DOHH2 (cell line): ENCODE measurements at regions not wholly inside any gene's neighbourhood (a gene's known extent, or its start where the extent isn't known, plus 50 kb on each side); places are given as distances from the start of the nearest gene placed in this dataset.

Source experiments
- H3F3A ChIP-seq: fragments of 200-600 bp; sonication (generic), shearing (Covaris generic); 2 replicates; pipeline ENCODE4 v1.6.0; 2016; ENCODE audit warnings: antibody characterized with exemption, mild to moderate bottlenecking; ENCODE audit not compliant: control insufficient read depth, insufficient read depth
- H3K27ac ChIP-seq: fragments of 200-600 bp; sonication (generic); 2 replicates; pipeline ENCODE4 v1.5.1; 2014; ENCODE audit warnings: low read depth, mild to moderate bottlenecking, low read length, moderate library complexity
- H3K27me3 ChIP-seq: fragments of 200-600 bp; sonication (generic); 2 replicates; pipeline ENCODE4 v1.6.1; 2014; ENCODE audit warnings: mild to moderate bottlenecking, low read length, mixed read lengths; ENCODE audit not compliant: control insufficient read depth
- H3K36me3 ChIP-seq: fragments of 200-600 bp; sonication (generic); 2 replicates; pipeline ENCODE4 v1.6.1; 2014; ENCODE audit warnings: mild to moderate bottlenecking, low read length, moderate library complexity, mixed read lengths; ENCODE audit not compliant: control insufficient read depth
- H3K4me1 ChIP-seq: fragments of 200-600 bp; sonication (generic); 2 replicates; pipeline ENCODE4 v1.6.1; 2014; ENCODE audit warnings: mild to moderate bottlenecking, low read length, mixed read lengths; ENCODE audit not compliant: control insufficient read depth
- H3K4me2 ChIP-seq: fragments of 200-600 bp; sonication (generic); 2 replicates; pipeline ENCODE4 v1.6.0; 2014; ENCODE audit warnings: mild to moderate bottlenecking, low read length, moderate library complexity
- H3K4me3 ChIP-seq: fragments of 200-600 bp; sonication (generic); 2 replicates; pipeline ENCODE4 v1.5.1; 2014; ENCODE audit warnings: mild to moderate bottlenecking, low read length, mixed read lengths
- H3K79me2 ChIP-seq: fragments of 200-600 bp; sonication (generic); 2 replicates; pipeline ENCODE4 v1.6.1; 2014; ENCODE audit warnings: mild to moderate bottlenecking, low read length, mixed read lengths; ENCODE audit not compliant: control insufficient read depth
- H3K9me2 ChIP-seq: fragments of 200-600 bp; sonication (generic); replicated peaks from 2 replicates; pipeline ENCODE4 v1.6.1; 2014; ENCODE audit warnings: mild to moderate bottlenecking, low read length, mixed read lengths; ENCODE audit not compliant: control insufficient read depth
- H3K9me3 ChIP-seq: fragments of 200-600 bp; sonication (generic); 2 replicates; pipeline ENCODE4 v1.6.1; 2014; ENCODE audit warnings: antibody characterized with exemption, low read length, mixed read lengths; ENCODE audit not compliant: control insufficient read depth, insufficient read depth
- H4K20me1 ChIP-seq: fragments of 200-600 bp; sonication (generic); 2 replicates; pipeline ENCODE4 v1.6.0; 2014; ENCODE audit warnings: low read depth, mild to moderate bottlenecking, antibody characterized with exemption, low read length, moderate library complexity; ENCODE audit not compliant: control insufficient read depth, insufficient read depth
- EZH2phosphoT487 ChIP-seq: fragments of 200-600 bp; sonication (generic); IDR thresholded peaks from 2 replicates; pipeline ENCODE4 v1.6.1; 2017; ENCODE audit warnings: borderline replicate concordance, mild to moderate bottlenecking, antibody characterized with exemption, low read length, moderate library complexity, mixed read lengths
- TF ChIP-seq, protein P1 (sequence below): fragments of 200-600 bp; sonication (generic); IDR thresholded peaks from one replicate; pipeline ENCODE4 v1.5.1; 2014; ENCODE audit warnings: antibody characterized with exemption, mild to moderate bottlenecking, low read depth, low read length; ENCODE audit not compliant: poor library complexity, severe bottlenecking

DNA sequence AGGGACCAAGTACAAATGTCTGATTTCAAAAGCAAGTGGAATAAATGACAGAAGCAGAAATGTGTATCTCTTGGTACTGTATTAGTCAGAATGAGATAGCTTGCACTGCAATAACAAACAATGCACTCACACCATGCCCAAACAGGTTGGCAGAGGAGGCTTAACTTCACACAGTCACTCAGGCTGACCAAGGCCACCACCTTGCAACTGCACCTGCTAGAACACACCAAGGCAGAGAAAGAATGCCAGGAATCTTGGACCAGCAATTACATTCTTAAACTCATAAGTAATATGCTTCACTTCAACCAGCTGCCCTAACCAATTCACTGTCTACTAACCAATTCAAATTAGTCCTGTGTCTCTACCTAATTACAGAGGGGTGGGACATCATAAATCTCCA is 378.3 kb downstream of the BCL11B start:
- H3K79me2 ChIP-seq, result no peaks in the 10 kb centered on the region
- no peaks in the 10 kb centered on the region for H3K9me3 ChIP-seq
- no peak overlapping the region for H3K4me3 ChIP-seq
- H3K4me2 ChIP-seq, result no peak overlapping the region
- no peak overlapping the region for H3K27ac ChIP-seq
- TF ChIP-seq, protein P1, sequence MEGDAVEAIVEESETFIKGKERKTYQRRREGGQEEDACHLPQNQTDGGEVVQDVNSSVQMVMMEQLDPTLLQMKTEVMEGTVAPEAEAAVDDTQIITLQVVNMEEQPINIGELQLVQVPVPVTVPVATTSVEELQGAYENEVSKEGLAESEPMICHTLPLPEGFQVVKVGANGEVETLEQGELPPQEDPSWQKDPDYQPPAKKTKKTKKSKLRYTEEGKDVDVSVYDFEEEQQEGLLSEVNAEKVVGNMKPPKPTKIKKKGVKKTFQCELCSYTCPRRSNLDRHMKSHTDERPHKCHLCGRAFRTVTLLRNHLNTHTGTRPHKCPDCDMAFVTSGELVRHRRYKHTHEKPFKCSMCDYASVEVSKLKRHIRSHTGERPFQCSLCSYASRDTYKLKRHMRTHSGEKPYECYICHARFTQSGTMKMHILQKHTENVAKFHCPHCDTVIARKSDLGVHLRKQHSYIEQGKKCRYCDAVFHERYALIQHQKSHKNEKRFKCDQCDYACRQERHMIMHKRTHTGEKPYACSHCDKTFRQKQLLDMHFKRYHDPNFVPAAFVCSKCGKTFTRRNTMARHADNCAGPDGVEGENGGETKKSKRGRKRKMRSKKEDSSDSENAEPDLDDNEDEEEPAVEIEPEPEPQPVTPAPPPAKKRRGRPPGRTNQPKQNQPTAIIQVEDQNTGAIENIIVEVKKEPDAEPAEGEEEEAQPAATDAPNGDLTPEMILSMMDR, result no peak
- no peak for TF ChIP-seq EZH2phosphoT487
- no peaks in the 10 kb centered on the region for H3K36me3 ChIP-seq
- no peaks in the 10 kb centered on the region for H3K4me1 ChIP-seq
- H3K27me3 ChIP-seq, result no peaks in the 10 kb centered on the region
- no peaks in the 10 kb centered on the region for H3F3A ChIP-seq
- no peaks in the 10 kb centered on the region for H4K20me1 ChIP-seq
- no peaks in the 10 kb centered on the region for H3K9me2 ChIP-seq

DNA sequence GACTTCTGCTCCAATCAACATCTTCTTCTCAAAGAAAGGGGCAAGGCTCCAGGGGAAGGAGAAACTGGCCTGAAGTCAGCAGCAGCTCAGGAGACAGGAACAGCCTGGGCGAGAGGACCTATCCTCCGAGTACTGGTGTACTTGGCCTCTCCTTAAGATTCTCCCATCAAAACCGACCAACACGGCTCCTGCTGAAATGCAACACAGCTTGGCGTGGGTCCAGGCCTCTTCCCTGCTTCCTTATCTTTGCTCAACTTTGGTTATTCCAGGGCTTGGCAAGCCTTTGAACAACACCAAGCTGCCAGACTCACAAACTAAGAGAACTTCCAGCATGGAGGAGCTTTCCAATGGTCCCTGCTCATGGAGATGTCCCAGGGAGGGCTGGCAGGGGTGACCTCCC is 377.4 kb downstream of the BCL11B start:
- no peak overlapping the region for H3K4me2 ChIP-seq
- H3K79me2 ChIP-seq, result no peaks in the 10 kb centered on the region
- no peaks in the 10 kb centered on the region for H3K36me3 ChIP-seq
- H3K4me1 ChIP-seq, result no peaks in the 10 kb centered on the region
- H4K20me1 ChIP-seq, result no peaks in the 10 kb centered on the region
- no peak overlapping the region for H3K4me3 ChIP-seq
- no peaks in the 10 kb centered on the region for H3K27me3 ChIP-seq
- no peaks in the 10 kb centered on the region for H3K9me2 ChIP-seq
- H3F3A ChIP-seq, result no peaks in the 10 kb centered on the region
- TF ChIP-seq, protein P1, result no peak
- no peak for TF ChIP-seq EZH2phosphoT487
- H3K27ac ChIP-seq, result no peak overlapping the region
- no peaks in the 10 kb centered on the region for H3K9me3 ChIP-seq

DNA sequence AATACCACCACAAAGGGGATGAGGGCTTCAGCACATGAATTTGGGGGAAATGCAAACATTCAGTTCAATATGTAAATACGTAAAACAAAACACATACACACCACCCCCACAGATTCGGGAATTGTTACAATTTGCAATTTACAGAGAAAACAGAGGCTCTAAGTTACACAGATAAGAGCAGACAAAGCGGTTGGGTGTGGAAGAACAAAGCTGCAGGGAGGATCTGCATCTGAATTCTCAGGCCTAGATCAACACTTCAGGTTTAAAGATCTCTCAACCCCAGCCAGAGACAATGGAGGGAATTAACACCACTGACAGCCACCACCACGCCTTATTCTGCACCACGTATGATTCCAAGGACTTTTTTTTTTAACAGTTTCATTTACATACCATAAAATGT is 375.5 kb downstream of the BCL11B start:
- TF ChIP-seq EZH2phosphoT487, result no peak
- TF ChIP-seq, protein P1, result no peak
- no peak overlapping the region for H3K4me2 ChIP-seq
- no peaks in the 10 kb centered on the region for H3K4me1 ChIP-seq
- H3K4me3 ChIP-seq, result no peak overlapping the region
- H3K9me2 ChIP-seq, result no peaks in the 10 kb centered on the region
- H3K36me3 ChIP-seq, result no peaks in the 10 kb centered on the region
- H3K9me3 ChIP-seq, result no peaks in the 10 kb centered on the region
- no peak overlapping the region for H3K27ac ChIP-seq
- H3F3A ChIP-seq, result no peaks in the 10 kb centered on the region
- no peaks in the 10 kb centered on the region for H4K20me1 ChIP-seq
- no peaks in the 10 kb centered on the region for H3K79me2 ChIP-seq
- H3K27me3 ChIP-seq, result no peaks in the 10 kb centered on the region
